LNCaP clone FGC (cell line): ENCODE measurements at regions not wholly inside any gene's neighbourhood (a gene's known extent, or its start where the extent isn't known, plus 50 kb on each side); places are given as distances from the start of the nearest gene placed in this dataset.
A peak's percentile ranks its signal among the peaks of the same experiment; 100 is the strongest.

Experiments
- DNase-seq: peaks from one replicate; pipeline ENCODE4 v3.0.0-alpha.2; 2011; ENCODE audit warnings: low read depth
- H3K4me3 ChIP-seq: 2 replicates; pipeline ENCODE4 v1.5.1; 2011; ENCODE audit warnings: mild to moderate bottlenecking, low read depth, low read length, control low read depth
- TF ChIP-seq, protein P1 (sequence below): IDR thresholded peaks from 2 replicates; pipeline ENCODE4 v1.5.1; 2012; ENCODE audit warnings: mild to moderate bottlenecking; ENCODE audit not compliant: control insufficient read depth, insufficient read depth; ENCODE audit errors: extremely low read depth

DNA sequence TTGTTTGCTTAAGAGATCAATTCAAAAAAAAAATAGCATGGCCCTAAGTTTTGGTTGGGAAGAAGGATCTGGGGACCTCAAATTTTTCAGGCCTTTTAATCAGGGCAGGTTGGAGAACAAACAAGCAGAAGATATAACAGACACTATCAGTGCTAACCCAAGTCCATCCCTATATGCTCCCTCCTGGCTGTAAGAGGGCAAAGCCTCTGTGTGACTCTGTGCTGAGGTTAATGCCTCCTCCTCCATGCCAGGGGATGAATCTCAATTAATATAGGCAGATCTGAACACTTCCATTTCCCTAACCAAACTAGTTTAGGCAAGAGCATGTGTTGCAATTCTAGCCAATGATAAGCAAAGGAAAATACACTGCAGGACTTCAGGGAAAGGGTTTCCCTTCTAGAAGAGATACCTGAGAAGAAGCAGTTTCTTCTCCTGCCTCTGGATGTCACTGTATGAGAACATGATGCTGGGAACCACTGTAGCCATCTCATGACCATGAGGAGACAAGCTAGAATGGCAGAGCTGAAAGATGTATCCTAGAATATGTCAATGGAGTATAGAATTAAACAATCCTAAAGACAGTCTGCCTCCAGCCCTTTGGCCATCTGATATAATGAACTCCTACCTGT lies 76.0 kb downstream of the CHD9NB start:
- peak; percentile 7 for DNase-seq
- TF ChIP-seq, protein P1, sequence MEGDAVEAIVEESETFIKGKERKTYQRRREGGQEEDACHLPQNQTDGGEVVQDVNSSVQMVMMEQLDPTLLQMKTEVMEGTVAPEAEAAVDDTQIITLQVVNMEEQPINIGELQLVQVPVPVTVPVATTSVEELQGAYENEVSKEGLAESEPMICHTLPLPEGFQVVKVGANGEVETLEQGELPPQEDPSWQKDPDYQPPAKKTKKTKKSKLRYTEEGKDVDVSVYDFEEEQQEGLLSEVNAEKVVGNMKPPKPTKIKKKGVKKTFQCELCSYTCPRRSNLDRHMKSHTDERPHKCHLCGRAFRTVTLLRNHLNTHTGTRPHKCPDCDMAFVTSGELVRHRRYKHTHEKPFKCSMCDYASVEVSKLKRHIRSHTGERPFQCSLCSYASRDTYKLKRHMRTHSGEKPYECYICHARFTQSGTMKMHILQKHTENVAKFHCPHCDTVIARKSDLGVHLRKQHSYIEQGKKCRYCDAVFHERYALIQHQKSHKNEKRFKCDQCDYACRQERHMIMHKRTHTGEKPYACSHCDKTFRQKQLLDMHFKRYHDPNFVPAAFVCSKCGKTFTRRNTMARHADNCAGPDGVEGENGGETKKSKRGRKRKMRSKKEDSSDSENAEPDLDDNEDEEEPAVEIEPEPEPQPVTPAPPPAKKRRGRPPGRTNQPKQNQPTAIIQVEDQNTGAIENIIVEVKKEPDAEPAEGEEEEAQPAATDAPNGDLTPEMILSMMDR = peak; percentile 51
- H3K4me3 ChIP-seq = no peak overlapping the region

DNA sequence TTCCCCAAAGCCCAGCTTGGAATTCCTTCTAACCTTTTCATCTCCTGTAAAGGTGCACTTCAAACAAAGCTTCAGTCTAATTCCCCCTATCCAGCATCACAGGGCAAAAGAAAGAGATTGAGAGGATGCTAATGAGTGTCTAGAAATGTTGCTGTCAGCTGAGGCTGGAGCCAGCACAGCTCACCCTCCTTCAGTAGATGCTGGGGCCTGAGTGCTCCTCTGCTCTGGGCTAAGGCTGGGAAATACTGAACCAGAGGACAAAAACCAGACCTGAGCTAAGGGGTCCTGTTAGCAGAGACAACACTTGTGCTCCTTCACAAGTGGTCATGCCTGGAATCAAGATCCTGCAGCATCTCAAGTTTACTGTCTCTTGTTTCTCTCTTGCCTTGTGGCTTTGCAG lies 85.0 kb downstream of the CHD9NB start:
- TF ChIP-seq, protein P1 = no peak
- no peak for DNase-seq
- H3K4me3 ChIP-seq = no peak overlapping the region

DNA sequence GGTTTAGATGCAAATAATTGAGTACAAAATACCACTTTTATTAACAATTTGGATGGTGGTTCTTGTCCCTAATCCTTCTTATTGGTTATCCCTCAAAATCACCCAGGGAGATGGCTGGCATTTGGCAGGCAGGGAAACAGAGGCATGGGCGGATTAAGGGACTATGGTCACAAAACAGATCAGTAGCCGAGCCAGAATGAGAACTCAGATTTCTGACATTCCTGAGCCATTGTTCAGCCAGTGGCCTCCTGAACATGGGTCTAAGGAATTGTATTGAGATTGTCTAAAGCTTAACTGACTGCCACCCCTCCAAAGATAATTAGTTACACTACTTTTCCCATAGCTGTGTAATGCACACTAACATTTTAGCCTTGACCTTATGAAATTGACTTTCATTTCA lies 88.4 kb downstream of the CHD9NB start:
- DNase-seq = no peak
- no peak overlapping the region for H3K4me3 ChIP-seq
- TF ChIP-seq, protein P1 = no peak

DNA sequence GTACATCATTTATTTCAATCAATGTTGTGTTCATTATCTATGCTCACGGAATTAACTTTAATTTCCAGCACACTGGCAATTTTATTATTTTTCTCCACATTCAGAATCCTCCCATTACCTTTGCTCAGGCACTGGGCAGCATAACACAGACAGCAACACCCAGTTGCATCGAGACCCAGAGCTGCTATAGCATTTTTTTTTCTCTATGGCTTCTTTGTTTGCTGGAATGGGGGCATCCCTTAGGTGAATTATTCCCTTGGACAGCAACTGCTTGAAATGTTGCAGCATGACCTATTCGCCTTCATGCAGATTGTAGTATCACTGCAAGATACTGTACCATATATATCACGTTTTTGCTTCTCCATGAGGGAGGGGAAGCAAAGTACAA lies 88.8 kb downstream of the CHD9NB start:
- TF ChIP-seq, protein P1 = no peak
- no peak for DNase-seq
- H3K4me3 ChIP-seq = no peak overlapping the region

DNA sequence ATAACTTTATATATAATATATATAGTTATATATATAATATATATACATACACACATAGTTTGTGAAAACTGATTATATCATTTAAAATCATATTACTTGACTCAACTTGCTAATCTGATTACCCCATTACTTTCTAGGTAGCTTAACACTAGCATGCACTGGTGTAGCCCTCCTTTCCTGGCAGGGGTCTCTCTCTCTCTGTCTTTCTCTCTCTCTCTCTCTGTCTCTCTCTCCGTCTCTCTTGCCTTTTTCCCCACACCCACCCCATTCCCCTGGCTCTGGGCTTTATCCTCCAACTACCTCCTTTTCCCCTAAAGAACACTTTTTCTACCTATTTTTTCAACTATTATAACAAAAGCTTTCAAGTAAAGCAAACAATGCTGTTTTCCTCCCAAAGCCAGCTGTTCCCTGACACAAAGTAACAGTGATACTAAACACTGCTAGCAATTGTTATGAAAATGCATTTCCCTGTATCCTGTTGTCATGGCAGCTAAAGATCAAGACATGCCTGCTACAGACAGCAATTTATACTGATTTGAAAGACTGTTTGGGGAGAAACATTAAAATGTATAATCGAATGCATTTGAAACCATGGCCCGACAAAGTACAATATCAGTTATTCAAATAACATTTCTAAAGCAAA lies 89.4 kb downstream of the CHD9NB start:
- DNase-seq = no peak
- TF ChIP-seq, protein P1 = no peak
- H3K4me3 ChIP-seq = no peak overlapping the region

DNA sequence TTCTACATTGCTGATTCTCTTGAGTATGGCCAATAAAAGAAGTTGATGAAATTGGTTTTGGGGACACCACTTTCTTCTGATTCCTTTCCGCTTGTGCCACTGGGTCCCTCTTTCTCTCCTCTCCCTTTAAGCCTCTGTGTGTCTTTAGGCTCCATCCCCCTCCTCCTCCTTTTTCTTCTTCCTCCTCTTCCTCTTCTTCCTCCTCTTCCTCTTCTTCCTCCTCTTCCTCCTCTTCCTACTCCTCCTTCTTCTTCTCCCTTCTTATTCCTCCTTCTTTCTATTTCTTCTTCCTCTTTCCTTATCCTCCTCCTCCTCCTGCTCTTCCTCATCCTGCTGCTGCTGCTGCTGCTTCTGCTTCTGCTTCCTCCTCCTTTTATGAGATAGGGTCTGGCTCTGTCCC lies 93.7 kb downstream of the CHD9NB start:
- TF ChIP-seq, protein P1 = no peak

DNA sequence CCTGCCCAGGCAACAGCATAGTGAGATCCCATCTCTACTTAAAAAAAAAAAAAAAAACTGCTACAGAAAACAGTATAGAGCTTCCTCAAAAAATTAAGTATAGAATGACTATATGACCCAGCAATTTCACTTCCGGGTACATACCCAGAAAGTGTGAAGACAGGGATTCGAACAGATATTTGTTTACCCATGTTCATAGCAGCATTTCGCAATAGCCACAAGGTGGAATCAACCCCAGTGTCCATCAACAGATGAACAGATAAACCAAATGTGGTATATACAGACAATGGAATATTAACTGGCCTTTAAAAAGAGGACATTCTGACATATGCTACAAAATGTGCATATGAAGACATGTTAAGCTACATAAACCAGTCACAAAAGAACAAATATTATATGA lies 95.5 kb downstream of the CHD9NB start:
- TF ChIP-seq, protein P1 = no peak
- no peak for DNase-seq

More for the DNA sequence above, 93.7 kb downstream of the CHD9NB start:
- H3K4me3 ChIP-seq = no peak overlapping the region
- DNase-seq = no peak

More for the DNA sequence above, 95.5 kb downstream of the CHD9NB start:
- H3K4me3 ChIP-seq = no peak overlapping the region
